ENCODE measurements at regions not wholly inside any gene's neighbourhood (a gene's known extent, or its start where the extent isn't known, plus 50 kb on each side); places are given as distances from the start of the nearest gene placed in this dataset.
"Not testable (repeated sequence)": the region's sequence is repeated elsewhere in the genome, so short reads cannot be mapped to it uniquely, and the experiment has no call there.

DNA sequence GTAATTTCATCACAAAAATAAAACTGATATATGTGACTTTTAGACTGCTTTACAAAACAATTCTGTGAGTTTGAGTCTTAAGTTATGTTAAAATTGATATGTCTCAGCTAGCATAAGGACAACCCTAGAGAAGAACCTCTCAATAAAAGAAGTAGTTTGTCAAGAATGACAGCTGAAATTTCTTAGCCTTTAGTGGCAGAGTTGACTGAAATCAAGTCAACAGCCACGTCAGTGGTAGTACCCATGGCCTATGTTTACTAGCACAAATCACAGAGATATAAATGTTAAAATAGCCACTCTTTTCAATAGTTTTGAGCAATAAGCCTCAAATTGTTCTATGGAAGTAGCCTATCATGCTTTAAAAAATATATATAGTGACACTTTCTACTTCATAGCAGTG is 138.9 kb upstream of the FERD3L start:
- 64% methylated on average over 1 of the region's 1 CpG for WGBS
- Histone ChIP-seq H3K27ac (ENCODE audit: low read depth) (no peak overlapping the region), H3K4me3 (ENCODE audit: low read depth, low read length) (no peak overlapping the region), H3K4me1 (ENCODE audit: insufficient read depth) (no peaks in the 10 kb centered on the region), H3K36me3 (ENCODE audit: insufficient read depth) (no peaks in the 10 kb centered on the region)
- no peak for DNase-seq (ENCODE audit: extremely low spot score)

DNA sequence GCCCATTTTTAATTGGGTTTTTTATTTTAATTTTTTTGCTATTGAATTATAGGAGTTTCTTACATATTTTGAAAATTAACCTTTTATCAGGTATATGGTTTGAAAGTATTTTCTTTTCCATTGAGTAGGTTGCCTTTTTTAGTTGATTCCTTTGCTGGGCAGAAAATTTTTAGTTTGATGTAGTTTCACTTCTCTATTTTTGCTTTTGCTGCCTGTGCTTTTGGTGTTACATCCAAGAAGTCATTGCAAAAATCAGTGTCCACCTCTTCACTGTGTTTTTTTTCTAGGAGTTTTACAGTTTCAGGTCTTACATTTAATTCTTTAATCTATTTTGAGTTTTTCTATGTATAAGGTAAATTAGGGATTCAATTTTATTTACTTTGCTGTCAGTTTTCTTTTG is 129.8 kb upstream of the FERD3L start:
- no peaks in the 10 kb centered on the region for H3K4me1 ChIP-seq (ENCODE audit: insufficient read depth)
- H3K27ac ChIP-seq (ENCODE audit: low read depth): no peak overlapping the region
- H3K4me3 ChIP-seq (ENCODE audit: low read depth, low read length): no peak overlapping the region
- no peaks in the 10 kb centered on the region for H3K36me3 ChIP-seq (ENCODE audit: insufficient read depth)
- DNase-seq (ENCODE audit: extremely low spot score): no peak

DNA sequence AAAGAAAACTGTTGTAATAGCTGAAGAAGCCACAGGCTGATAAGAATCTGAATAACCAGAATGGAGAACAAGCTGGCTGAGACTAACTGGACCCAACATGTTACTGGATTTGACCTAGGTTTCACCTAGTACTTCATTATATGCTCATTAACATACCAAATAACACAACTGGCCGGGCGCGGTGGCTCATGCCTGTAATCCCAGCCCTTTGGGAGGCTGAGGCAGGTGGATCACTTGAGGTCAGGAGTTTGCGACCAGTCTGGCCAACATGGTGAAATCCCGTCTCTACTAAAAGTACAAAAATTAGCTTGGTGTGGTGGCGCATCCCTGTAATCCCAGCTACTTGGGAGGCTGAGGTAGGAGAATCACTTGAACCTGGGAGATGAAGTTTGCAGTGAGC is 127.1 kb upstream of the FERD3L start:
- not testable (repeated sequence) for H3K4me3 ChIP-seq (ENCODE audit: low read depth, low read length); H3K27ac ChIP-seq (ENCODE audit: low read depth); H3K36me3 ChIP-seq (ENCODE audit: insufficient read depth); H3K4me1 ChIP-seq (ENCODE audit: insufficient read depth); DNase-seq (ENCODE audit: extremely low spot score)
- 96% methylated on average over 6 of the region's 6 CpGs for WGBS

DNA sequence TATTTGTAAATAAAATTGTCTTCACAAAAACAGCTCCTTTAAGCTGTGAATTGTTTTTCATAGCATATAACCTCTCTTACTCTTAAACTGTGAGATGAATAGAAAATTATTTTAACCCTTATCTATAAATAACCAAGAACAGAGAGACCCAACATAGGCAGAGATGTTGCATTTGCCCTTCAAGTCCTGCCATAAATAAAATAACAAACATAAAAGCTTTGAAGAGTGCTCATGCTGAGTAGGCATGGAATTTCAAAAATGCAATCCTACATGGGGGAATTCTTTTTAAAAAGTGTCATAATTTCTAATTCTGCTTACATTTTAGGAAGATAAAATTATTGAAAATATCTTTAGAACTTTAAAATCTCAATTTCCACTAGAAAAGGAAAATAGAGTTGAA is 124.1 kb upstream of the FERD3L start:
- Histone ChIP-seq H3K27ac (ENCODE audit: low read depth) (no peak overlapping the region), H3K4me1 (ENCODE audit: insufficient read depth) (no peaks in the 10 kb centered on the region), H3K36me3 (ENCODE audit: insufficient read depth) (no peaks in the 10 kb centered on the region), H3K4me3 (ENCODE audit: low read depth, low read length) (no peak overlapping the region)
- DNase-seq (ENCODE audit: extremely low spot score): no peak

DNA sequence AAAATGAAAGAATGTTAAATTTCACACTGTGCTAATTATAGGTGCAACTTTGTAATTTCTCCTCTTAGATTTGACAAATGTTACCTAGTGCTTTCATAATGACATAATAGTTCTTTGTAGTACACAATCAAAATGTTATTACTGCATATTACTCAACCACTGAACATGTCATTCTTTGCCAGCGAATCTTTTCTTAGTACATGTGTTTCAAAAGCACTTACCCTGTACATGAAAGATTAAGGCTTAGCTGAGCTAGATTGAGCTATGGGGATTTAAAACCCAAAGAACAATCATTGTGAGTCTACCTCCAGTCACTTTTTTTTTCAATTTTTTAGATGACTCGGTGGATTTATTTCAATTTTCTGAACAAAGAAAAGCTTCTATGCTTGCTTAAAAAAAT is 123.5 kb upstream of the FERD3L start:
- H3K4me3 ChIP-seq (ENCODE audit: low read depth, low read length): no peak overlapping the region
- no peak for DNase-seq (ENCODE audit: extremely low spot score)
- 87% methylated on average over 2 of the region's 2 CpGs for whole genome bisulfite sequencing
- no peak overlapping the region for H3K27ac ChIP-seq (ENCODE audit: low read depth)
- H3K4me1 ChIP-seq (ENCODE audit: insufficient read depth): no peaks in the 10 kb centered on the region
- no peaks in the 10 kb centered on the region for H3K36me3 ChIP-seq (ENCODE audit: insufficient read depth)

DNA sequence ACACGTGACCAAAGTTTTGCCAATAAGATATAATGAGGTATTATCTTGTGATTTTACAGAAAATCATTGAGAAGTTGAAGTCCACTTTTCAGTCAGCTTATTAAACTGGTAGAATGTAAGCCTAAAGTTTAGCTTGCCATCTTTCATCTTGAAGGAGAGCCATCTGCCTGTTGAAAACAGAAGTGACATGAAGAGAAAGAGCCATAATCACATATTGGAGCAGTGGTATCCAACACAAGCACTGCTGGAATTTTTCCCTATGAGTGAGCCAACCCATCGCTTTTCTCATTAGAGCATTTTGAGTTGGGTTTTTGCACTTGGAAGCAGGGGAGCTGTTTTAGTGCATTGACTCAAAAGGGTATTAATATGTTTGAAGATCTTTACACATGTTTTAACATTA is 117.6 kb upstream of the FERD3L start:
- 76% methylated on average over 2 of the region's 2 CpGs for WGBS
- no peak overlapping the region for H3K27ac ChIP-seq (ENCODE audit: low read depth)
- H3K4me1 ChIP-seq (ENCODE audit: insufficient read depth): no peaks in the 10 kb centered on the region
- H3K4me3 ChIP-seq (ENCODE audit: low read depth, low read length): no peak overlapping the region
- no peak for DNase-seq (ENCODE audit: extremely low spot score)
- no peaks in the 10 kb centered on the region for H3K36me3 ChIP-seq (ENCODE audit: insufficient read depth)

DNA sequence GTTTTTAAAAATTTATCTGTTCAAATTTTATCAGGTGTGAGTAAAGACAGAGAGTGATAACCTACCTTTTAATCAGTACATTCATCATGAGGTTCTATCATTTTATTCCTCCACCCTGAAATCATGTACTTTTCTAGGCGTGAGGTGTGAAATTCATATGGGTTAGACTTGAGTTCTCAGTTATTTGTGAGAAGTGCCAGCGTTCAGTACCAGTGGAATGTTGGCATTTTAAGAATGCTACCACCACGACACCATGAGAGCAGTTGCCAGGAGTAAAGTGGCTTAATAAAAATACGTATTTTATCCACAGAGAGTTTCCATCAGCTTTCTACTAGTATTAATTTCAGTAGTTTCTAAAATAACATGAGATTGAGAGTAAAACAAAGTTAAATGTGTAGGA is 104.1 kb upstream of the FERD3L start:
- 64% methylated on average over 4 of the region's 4 CpGs for WGBS
- H3K27ac ChIP-seq (ENCODE audit: low read depth): no peak overlapping the region

DNA sequence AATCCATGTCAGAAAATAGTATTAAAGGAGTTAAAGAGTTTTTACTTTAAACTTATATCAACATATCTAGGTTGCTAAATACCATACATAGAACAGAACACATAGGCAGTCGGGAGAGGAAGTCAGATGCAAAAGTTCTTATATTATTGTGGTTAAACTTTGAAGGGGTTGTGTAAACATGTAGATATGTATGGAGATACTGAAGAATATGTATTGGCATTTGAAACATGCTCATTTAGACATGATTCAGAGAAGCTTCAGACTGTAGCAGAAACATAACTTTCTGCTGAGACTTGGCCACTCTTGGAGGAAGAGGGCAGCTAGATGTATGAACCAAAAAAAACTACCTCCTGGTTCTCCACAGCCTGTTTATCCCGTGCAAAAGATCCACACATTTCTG is 103.5 kb upstream of the FERD3L start:
- Histone ChIP-seq H3K4me3 (ENCODE audit: low read depth, low read length) (no peak overlapping the region), H3K27ac (ENCODE audit: low read depth) (no peak overlapping the region), H3K4me1 (ENCODE audit: insufficient read depth) (no peaks in the 10 kb centered on the region), H3K36me3 (ENCODE audit: insufficient read depth) (no peaks in the 10 kb centered on the region)
- WGBS: 37% methylated on average over 2 of the region's 2 CpGs
- DNase-seq (ENCODE audit: extremely low spot score): no peak

More for the DNA sequence above, 104.1 kb upstream of the FERD3L start:
- DNase-seq (ENCODE audit: extremely low spot score): no peak
- no peaks in the 10 kb centered on the region for H3K4me1 ChIP-seq (ENCODE audit: insufficient read depth)
- H3K36me3 ChIP-seq (ENCODE audit: insufficient read depth): no peaks in the 10 kb centered on the region
- H3K4me3 ChIP-seq (ENCODE audit: low read depth, low read length): no peak overlapping the region

DNA sequence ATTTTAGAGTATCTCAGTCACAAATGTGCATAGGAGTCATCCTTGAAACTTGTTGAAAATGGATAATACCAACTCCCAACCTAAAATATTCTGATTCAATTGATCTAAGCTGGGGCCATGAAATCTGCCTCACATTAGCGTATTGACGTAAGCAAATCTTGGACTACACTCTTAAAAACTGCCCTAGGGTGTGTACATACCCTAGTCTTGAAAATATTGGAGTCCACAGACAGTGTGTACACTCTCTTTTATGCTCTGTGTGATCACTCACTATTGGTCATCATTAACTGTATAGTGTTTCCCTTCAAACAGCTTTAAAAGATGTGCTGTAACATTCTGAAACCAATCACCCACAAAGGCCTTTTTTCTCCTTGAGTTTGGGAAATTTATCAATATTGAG is 102.9 kb upstream of the FERD3L start:
- no peak for DNase-seq (ENCODE audit: extremely low spot score)
- 97% methylated on average over 2 of the region's 2 CpGs for WGBS

DNA sequence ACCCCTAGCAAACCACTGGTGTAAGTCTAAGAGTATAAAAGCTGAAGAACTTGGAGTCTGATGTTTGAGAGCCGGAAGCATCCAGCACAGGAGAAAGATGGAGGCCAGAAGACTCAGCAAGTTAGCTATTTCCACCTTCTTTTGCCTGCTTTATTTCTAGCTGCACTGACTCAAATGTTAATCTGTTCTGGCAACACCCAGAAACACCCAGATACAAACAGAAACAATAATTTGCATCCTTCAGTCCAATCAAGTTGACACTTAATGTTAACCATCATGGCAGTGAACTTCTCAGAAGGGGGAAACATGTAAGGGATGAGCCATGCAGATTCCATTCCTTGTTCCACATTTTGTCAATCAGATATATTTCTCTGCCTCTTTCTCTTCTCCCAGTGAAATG is 101.8 kb upstream of the FERD3L start:
- Histone ChIP-seq H3K4me3 (ENCODE audit: low read depth, low read length) (no peak overlapping the region), H3K4me1 (ENCODE audit: insufficient read depth) (no peaks in the 10 kb centered on the region), H3K27ac (ENCODE audit: low read depth) (no peak overlapping the region), H3K36me3 (ENCODE audit: insufficient read depth) (no peaks in the 10 kb centered on the region)
- no peak for DNase-seq (ENCODE audit: extremely low spot score)
- 96% methylated on average over 1 of the region's 1 CpG for WGBS

More for the DNA sequence above, 102.9 kb upstream of the FERD3L start:
- Histone ChIP-seq H3K4me3 (ENCODE audit: low read depth, low read length) (no peak overlapping the region), H3K27ac (ENCODE audit: low read depth) (no peak overlapping the region), H3K36me3 (ENCODE audit: insufficient read depth) (no peaks in the 10 kb centered on the region), H3K4me1 (ENCODE audit: insufficient read depth) (no peaks in the 10 kb centered on the region)

DNA sequence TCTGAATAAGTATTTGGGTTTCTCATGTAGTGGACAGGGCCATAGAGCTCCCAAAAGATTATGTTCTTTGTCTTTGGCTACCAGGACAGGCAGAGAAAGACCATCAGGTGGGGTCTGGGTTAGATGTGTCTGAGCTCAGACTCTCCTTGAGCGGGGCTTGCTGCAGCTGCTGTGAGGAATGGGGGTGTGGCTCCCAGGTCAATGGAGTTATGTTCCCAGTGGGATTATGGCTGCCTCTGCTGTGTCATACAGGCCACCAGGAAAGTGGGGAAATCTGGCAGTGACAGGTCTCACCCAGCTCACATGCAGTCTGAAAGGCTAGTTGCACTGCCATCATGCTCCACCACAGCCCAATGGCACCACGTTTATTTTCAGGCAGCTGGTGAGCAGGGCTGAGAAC is 97.0 kb upstream of the FERD3L start:
- H3K36me3 ChIP-seq (ENCODE audit: insufficient read depth): no peaks in the 10 kb centered on the region
- H3K4me1 ChIP-seq (ENCODE audit: insufficient read depth): no peaks in the 10 kb centered on the region
- DNase-seq (ENCODE audit: extremely low spot score): no peak
- 73% methylated on average over 2 of the region's 2 CpGs for WGBS
- no peak overlapping the region for H3K27ac ChIP-seq (ENCODE audit: low read depth)
- H3K4me3 ChIP-seq (ENCODE audit: low read depth, low read length): no peak overlapping the region

DNA sequence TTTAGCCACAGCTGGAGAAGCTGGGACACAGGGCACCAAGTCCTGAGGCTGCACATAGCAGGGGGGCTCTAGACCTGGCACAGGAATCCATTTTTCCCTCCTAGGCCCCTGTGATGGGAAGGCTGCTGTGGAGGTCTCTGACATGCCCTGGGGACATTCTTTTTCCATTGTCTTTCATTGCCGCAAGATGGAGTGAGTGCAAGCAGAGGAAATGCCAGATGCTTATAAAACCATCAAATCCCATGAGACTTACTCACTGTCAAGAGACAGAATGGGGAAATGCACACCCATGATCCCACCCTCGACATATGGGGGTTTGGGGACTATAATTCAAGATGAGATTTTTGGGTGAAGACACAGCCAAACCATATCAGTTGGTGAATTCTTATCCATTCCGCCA is 94.7 kb upstream of the FERD3L start:
- Histone ChIP-seq H3K36me3 (ENCODE audit: insufficient read depth) (no peaks in the 10 kb centered on the region), H3K4me1 (ENCODE audit: insufficient read depth) (no peaks in the 10 kb centered on the region), H3K4me3 (ENCODE audit: low read depth, low read length) (no peak overlapping the region), H3K27ac (ENCODE audit: low read depth) (no peak overlapping the region)
- DNase-seq (ENCODE audit: extremely low spot score): no peak
- whole genome bisulfite sequencing: 88% methylated on average over 3 of the region's 3 CpGs

DNA sequence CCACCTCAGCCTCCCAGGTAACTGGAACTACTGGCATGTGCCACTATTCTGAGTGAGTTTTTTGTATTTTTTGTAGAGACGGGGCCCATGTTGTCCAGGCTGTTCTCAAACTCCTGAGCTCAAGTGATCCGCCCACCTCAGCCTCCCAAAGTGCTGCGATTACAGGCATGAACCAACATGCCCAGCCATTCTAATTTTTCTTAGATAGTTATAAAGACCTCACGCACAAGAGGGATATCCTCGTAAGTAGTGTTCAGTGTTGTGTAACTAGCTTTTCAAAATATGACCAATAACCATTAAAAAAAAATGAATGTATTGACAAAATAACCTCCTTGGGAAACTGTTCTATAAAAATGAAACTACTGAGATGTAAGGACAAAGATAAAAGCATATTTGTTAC is 90.5 kb upstream of the FERD3L start:
- no peak for DNase-seq (ENCODE audit: extremely low spot score)
- WGBS: 89% methylated on average over 5 of the region's 5 CpGs

DNA sequence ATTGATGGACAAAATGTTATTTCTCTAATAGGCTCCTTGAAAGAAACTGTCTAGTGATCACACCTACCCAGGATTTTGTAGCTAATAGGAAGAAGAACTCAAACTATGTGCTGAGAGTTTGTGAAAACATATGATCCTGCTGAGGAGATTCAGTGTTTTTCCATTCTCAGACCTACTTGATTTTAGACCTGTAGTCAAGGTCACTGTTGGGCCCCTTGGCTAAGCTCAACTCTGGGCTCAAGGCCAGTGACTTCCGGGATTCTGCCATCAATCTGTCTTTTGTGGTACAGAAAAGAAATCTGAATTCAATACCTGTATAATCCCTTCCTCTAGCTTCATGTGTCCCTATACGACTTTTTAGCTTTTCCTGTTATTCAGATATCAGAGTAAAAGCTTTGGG is 79.7 kb upstream of the FERD3L start:
- DNase-seq (ENCODE audit: extremely low spot score): no peak
- Histone ChIP-seq H3K27ac (ENCODE audit: low read depth) (no peak overlapping the region), H3K4me1 (ENCODE audit: insufficient read depth) (no peaks in the 10 kb centered on the region), H3K4me3 (ENCODE audit: low read depth, low read length) (no peak overlapping the region), H3K36me3 (ENCODE audit: insufficient read depth) (no peaks in the 10 kb centered on the region)
- 45% methylated on average over 2 of the region's 2 CpGs for WGBS

More for the DNA sequence above, 90.5 kb upstream of the FERD3L start:
- H3K36me3 ChIP-seq (ENCODE audit: insufficient read depth): no peaks in the 10 kb centered on the region
- no peak overlapping the region for H3K27ac ChIP-seq (ENCODE audit: low read depth)
- no peak overlapping the region for H3K4me3 ChIP-seq (ENCODE audit: low read depth, low read length)
- no peaks in the 10 kb centered on the region for H3K4me1 ChIP-seq (ENCODE audit: insufficient read depth)

DNA sequence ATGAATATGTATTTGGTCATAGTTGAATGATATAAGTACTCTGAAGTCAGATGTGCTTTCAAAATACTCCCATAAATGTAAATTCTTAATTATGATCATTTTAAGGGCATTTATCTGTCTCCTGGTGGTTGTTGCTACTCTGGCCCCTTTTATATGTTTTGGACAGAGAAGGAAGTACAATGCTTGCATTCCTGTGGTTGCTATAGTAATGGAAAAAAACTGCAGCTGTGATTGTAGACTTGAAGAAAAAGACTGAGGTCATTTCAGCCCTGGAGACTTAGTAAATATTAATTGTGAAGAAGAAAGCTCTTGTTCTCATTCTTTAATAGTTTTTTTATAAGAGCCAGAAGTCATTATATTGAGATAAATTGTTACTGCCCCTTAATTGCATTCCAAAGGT is 70.2 kb upstream of the FERD3L start:
- no peaks in the 10 kb centered on the region for H3K36me3 ChIP-seq (ENCODE audit: insufficient read depth)

More for the DNA sequence above, 70.2 kb upstream of the FERD3L start:
- peak; percentile 63 for DNase-seq (ENCODE audit: extremely low spot score)
- Histone ChIP-seq H3K4me3 (ENCODE audit: low read depth, low read length) (no peak overlapping the region), H3K4me1 (ENCODE audit: insufficient read depth) (no peaks in the 10 kb centered on the region), H3K27ac (ENCODE audit: low read depth) (no peak overlapping the region)
